ENCODE measurements at regions not wholly inside any gene's neighbourhood (a gene's known extent, or its start where the extent isn't known, plus 50 kb on each side); places are given as distances from the start of the nearest gene placed in this dataset.

DNA sequence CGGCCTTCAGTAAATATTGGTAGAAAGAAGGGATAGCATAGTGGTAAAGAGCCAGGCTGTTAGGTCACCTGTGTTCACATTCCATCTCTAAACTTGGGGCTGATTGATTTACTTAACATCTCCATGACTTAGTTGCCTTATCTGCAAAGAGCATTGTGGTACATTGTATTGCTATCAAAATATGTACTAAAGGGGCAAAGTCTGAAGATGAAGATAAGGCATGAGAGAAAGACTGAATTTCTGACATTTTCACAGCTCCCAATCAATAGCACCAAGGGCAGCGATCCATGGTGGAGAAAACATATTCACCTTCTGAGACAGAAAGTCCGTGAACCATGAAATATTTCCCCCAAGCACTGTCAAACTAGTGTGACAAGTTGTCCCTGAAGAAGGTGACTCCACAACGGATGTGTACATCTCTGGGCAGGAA lies 223.3 kb upstream of the STXBP5 start (continued):
- no peak for TF ChIP-seq ZBTB37 (CRISPR knock-in tag; IDR thresholded peaks at IDR 0.05)
- TF ChIP-seq TOE1 (CRISPR knock-in tag; IDR thresholded peaks at IDR 0.05), result peak; percentile 74; the same call in 1 of the 2 replicates
- peak; percentile 79 for TF ChIP-seq KAT8 (CRISPR knock-in tag; IDR thresholded peaks at IDR 0.05)
- peak; percentile 77 for TF ChIP-seq FOSL2 (CRISPR knock-in tag; IDR thresholded peaks at IDR 0.05)
- 0 out of 4 replicates have a peak, but pooled peaks of 1 of the 2 experiments have one; percentile 24 for TF ChIP-seq NR2F1 (CRISPR knock-in tag; IDR thresholded peaks at IDR 0.05)
- no peak for TF ChIP-seq ZNF101 (CRISPR knock-in tag; IDR thresholded peaks at IDR 0.05; ENCODE audit: borderline replicate concordance, low read depth)
- peak; percentile 76 for TF ChIP-seq SP5 (CRISPR knock-in tag; IDR thresholded peaks at IDR 0.05; ENCODE audit: borderline replicate concordance, low read depth)
- 0 out of 2 replicates have a peak, but pooled peaks have one; percentile 29 for TF ChIP-seq SALL2 (CRISPR knock-in tag; IDR thresholded peaks at IDR 0.05)
- peak; percentile 95 for TF ChIP-seq HHEX (CRISPR knock-in tag; IDR thresholded peaks at IDR 0.05)
- TF ChIP-seq NR2C2 (CRISPR knock-in tag; IDR thresholded peaks at IDR 0.05; ENCODE audit: borderline replicate concordance), result peak; percentile 46; the same call in 1 of the 2 replicates
- TF ChIP-seq, protein P1, sequence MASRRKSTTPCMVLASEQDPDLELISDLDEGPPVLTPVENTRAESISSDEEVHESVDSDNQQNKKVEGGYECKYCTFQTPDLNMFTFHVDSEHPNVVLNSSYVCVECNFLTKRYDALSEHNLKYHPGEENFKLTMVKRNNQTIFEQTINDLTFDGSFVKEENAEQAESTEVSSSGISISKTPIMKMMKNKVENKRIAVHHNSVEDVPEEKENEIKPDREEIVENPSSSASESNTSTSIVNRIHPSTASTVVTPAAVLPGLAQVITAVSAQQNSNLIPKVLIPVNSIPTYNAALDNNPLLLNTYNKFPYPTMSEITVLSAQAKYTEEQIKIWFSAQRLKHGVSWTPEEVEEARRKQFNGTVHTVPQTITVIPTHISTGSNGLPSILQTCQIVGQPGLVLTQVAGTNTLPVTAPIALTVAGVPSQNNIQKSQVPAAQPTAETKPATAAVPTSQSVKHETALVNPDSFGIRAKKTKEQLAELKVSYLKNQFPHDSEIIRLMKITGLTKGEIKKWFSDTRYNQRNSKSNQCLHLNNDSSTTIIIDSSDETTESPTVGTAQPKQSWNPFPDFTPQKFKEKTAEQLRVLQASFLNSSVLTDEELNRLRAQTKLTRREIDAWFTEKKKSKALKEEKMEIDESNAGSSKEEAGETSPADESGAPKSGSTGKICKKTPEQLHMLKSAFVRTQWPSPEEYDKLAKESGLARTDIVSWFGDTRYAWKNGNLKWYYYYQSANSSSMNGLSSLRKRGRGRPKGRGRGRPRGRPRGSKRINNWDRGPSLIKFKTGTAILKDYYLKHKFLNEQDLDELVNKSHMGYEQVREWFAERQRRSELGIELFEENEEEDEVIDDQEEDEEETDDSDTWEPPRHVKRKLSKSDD (CRISPR knock-in tag; IDR thresholded peaks at IDR 0.05; ENCODE audit: low read depth), result no peak
- TF ChIP-seq MEF2D (CRISPR knock-in tag; IDR thresholded peaks at IDR 0.05), result peak; percentile 70; the same call in 1 of the 2 replicates
- TF ChIP-seq, protein P2, sequence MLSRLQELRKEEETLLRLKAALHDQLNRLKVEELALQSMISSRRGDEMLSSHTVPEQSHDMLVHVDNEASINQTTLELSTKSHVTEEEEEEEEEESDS (CRISPR knock-in tag; IDR thresholded peaks at IDR 0.05; ENCODE audit: borderline replicate concordance), result no peak
- no peak for TF ChIP-seq ARID2 (CRISPR knock-in tag; IDR thresholded peaks at IDR 0.05; ENCODE audit: borderline replicate concordance)
- peak; percentile 82 for TF ChIP-seq KDM6A (CRISPR knock-in tag; IDR thresholded peaks at IDR 0.05; ENCODE audit: low read depth)
- TF ChIP-seq, protein P3, sequence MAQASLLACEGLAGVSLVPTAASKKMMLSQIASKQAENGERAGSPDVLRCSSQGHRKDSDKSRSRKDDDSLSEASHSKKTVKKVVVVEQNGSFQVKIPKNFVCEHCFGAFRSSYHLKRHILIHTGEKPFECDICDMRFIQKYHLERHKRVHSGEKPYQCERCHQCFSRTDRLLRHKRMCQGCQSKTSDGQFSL (CRISPR knock-in tag; IDR thresholded peaks at IDR 0.05), result no peak
- TF ChIP-seq, protein P4, sequence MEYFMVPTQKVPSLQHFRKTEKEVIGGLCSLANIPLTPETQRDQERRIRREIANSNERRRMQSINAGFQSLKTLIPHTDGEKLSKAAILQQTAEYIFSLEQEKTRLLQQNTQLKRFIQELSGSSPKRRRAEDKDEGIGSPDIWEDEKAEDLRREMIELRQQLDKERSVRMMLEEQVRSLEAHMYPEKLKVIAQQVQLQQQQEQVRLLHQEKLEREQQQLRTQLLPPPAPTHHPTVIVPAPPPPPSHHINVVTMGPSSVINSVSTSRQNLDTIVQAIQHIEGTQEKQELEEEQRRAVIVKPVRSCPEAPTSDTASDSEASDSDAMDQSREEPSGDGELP (IDR thresholded peaks at IDR 0.05; ENCODE audit: borderline replicate concordance, low read depth), result peak; percentile 45; the same call in 1 of the 2 replicates
- TF ChIP-seq ZNF772 (CRISPR knock-in tag; IDR thresholded peaks at IDR 0.05), result peak; percentile 85; the same call in 1 of the 2 replicates
- no peak for TF ChIP-seq ATF7 (IDR thresholded peaks at IDR 0.05)
- no peak for TF ChIP-seq ATF7 (CRISPR knock-in tag; IDR thresholded peaks at IDR 0.05)
- TF ChIP-seq ZNF12 (CRISPR knock-in tag; IDR thresholded peaks at IDR 0.05), result no peak; the same call in 1 of the 2 replicates
- TF ChIP-seq ZNF264 (CRISPR knock-in tag; IDR thresholded peaks at IDR 0.05), result 0 out of 2 replicates have a peak, but pooled peaks have one; percentile 56
- TF ChIP-seq KDM1A (CRISPR knock-in tag; IDR thresholded peaks at IDR 0.05), result peak; percentile 83; the same call in 1 of the 2 replicates
- peak; percentile 90 for TF ChIP-seq RCOR2 (CRISPR knock-in tag; IDR thresholded peaks at IDR 0.05)
- no peak for TF ChIP-seq ZNF790 (CRISPR knock-in tag; IDR thresholded peaks at IDR 0.05; ENCODE audit: borderline replicate concordance)
- TF ChIP-seq ZNF605 (CRISPR knock-in tag; IDR thresholded peaks at IDR 0.05), result no peak
- TF ChIP-seq SRSF9 (IDR thresholded peaks at IDR 0.05; ENCODE audit: borderline replicate concordance, insufficient read depth, low read depth, low read length, poor library complexity, severe bottlenecking), result no peak
- no peak for TF ChIP-seq RORA (CRISPR knock-in tag; IDR thresholded peaks at IDR 0.05)
